ENCODE measurements at regions not wholly inside any gene's neighbourhood (a gene's known extent, or its start where the extent isn't known, plus 50 kb on each side); places are given as distances from the start of the nearest gene placed in this dataset.

GRCh38 chr1:47554901-47555300 is 117.1 kb downstream of the FOXD2 start:
- Histone ChIP-seq H3K4me3 (ENCODE audit: low read length in 2 of 2) (no peak overlapping the region), H3K9me3 (ENCODE audit: control insufficient read depth in 2 of 2, low read length in 2 of 2) (no peaks in the 10 kb centered on the region), H3K36me3 (ENCODE audit: control insufficient read depth in 2 of 2, insufficient read depth in 2 of 2, low read length in 2 of 2) (no peaks in the 10 kb centered on the region), H3K9ac (ENCODE audit: low read length in 2 of 2) (no peak overlapping the region), H3K4me1 (ENCODE audit: control insufficient read depth, insufficient read depth, low read length) (no peaks in the 10 kb centered on the region), H3K27me3 (ENCODE audit: control insufficient read depth in 1 of 2, insufficient read depth in 2 of 2, low read length in 2 of 2) (peaks cover 30 to 51% of the 10 kb centered on the region in 2 donors), H3K27ac (ENCODE audit: low read length) (no peak overlapping the region)

GRCh38 chr1:47555306-47555705 is 117.5 kb downstream of the FOXD2 start:
- Histone ChIP-seq H3K4me1 (ENCODE audit: control insufficient read depth, insufficient read depth, low read length) (no peaks in the 10 kb centered on the region), H3K4me3 (ENCODE audit: low read length in 2 of 2) (no peak overlapping the region), H3K9ac (ENCODE audit: low read length in 2 of 2) (no peak overlapping the region), H3K9me3 (ENCODE audit: control insufficient read depth in 2 of 2, low read length in 2 of 2) (no peaks in the 10 kb centered on the region), H3K27ac (ENCODE audit: low read length) (no peak overlapping the region), H3K36me3 (ENCODE audit: control insufficient read depth in 2 of 2, insufficient read depth in 2 of 2, low read length in 2 of 2) (no peaks in the 10 kb centered on the region), H3K27me3 (ENCODE audit: control insufficient read depth in 1 of 2, insufficient read depth in 2 of 2, low read length in 2 of 2) (peaks cover 34 to 51% of the 10 kb centered on the region in 2 donors)

GRCh38 chr1:47555841-47556560 is 118.2 kb downstream of the FOXD2 start:
- H3K27me3 ChIP-seq (ENCODE audit: control insufficient read depth in 1 of 2, insufficient read depth in 2 of 2, low read length in 2 of 2), result peaks cover 41 to 56% of the 10 kb centered on the region in 2 donors
- H3K9ac ChIP-seq (ENCODE audit: low read length in 2 of 2), result no peak overlapping the region
- H3K4me1 ChIP-seq (ENCODE audit: control insufficient read depth, insufficient read depth, low read length), result no peaks in the 10 kb centered on the region
- no peaks in the 10 kb centered on the region for H3K9me3 ChIP-seq (ENCODE audit: control insufficient read depth in 2 of 2, low read length in 2 of 2)
- H3K36me3 ChIP-seq (ENCODE audit: control insufficient read depth in 2 of 2, insufficient read depth in 2 of 2, low read length in 2 of 2), result no peaks in the 10 kb centered on the region
- no peak overlapping the region for H3K4me3 ChIP-seq (ENCODE audit: low read length in 2 of 2)
- no peak overlapping the region for H3K27ac ChIP-seq (ENCODE audit: low read length)

- Histone ChIP-seq H3K4me3 (ENCODE audit: low read length in 2 of 2) (no peak overlapping the region), H3K36me3 (ENCODE audit: control insufficient read depth in 2 of 2, insufficient read depth in 2 of 2, low read length in 2 of 2) (no peaks in the 10 kb centered on the region), H3K27ac (ENCODE audit: low read length) (no peak overlapping the region), H3K9ac (ENCODE audit: low read length in 2 of 2) (no peak overlapping the region), H3K27me3 (ENCODE audit: control insufficient read depth in 1 of 2, insufficient read depth in 2 of 2, low read length in 2 of 2) (peaks cover 36 to 63% of the 10 kb centered on the region in 2 donors), H3K9me3 (ENCODE audit: control insufficient read depth in 2 of 2, low read length in 2 of 2) (no peaks in the 10 kb centered on the region), H3K4me1 (ENCODE audit: control insufficient read depth, insufficient read depth, low read length) (no peaks in the 10 kb centered on the region)
Observed at GRCh38 chr1:47557066-47557465, 119.2 kb downstream of the FOXD2 start.

- Histone ChIP-seq H3K9me3 (ENCODE audit: control insufficient read depth in 2 of 2, low read length in 2 of 2) (no peaks in the 10 kb centered on the region), H3K27me3 (ENCODE audit: control insufficient read depth in 1 of 2, insufficient read depth in 2 of 2, low read length in 2 of 2) (peaks cover 39 to 57% of the 10 kb centered on the region in 2 donors), H3K27ac (ENCODE audit: low read length) (no peak overlapping the region), H3K4me3 (ENCODE audit: low read length in 2 of 2) (peak overlapping the region in 1 of 2 donors; percentile 22), H3K4me1 (ENCODE audit: control insufficient read depth, insufficient read depth, low read length) (no peaks in the 10 kb centered on the region), H3K9ac (ENCODE audit: low read length in 2 of 2) (no peak overlapping the region), H3K36me3 (ENCODE audit: control insufficient read depth in 2 of 2, insufficient read depth in 2 of 2, low read length in 2 of 2) (no peaks in the 10 kb centered on the region)
Observed at GRCh38 chr1:47558601-47559593, 121.1 kb downstream of the FOXD2 start.

- Histone ChIP-seq H3K9me3 (ENCODE audit: control insufficient read depth in 2 of 2, low read length in 2 of 2) (no peaks in the 10 kb centered on the region), H3K9ac (ENCODE audit: low read length in 2 of 2) (no peak overlapping the region), H3K27me3 (ENCODE audit: control insufficient read depth in 1 of 2, insufficient read depth in 2 of 2, low read length in 2 of 2) (peaks cover 37 to 48% of the 10 kb centered on the region in 2 donors), H3K36me3 (ENCODE audit: control insufficient read depth in 2 of 2, insufficient read depth in 2 of 2, low read length in 2 of 2) (no peaks in the 10 kb centered on the region), H3K27ac (ENCODE audit: low read length) (no peak overlapping the region), H3K4me3 (ENCODE audit: low read length in 2 of 2) (no peak overlapping the region), H3K4me1 (ENCODE audit: control insufficient read depth, insufficient read depth, low read length) (no peaks in the 10 kb centered on the region)
Observed at GRCh38 chr1:47559944-47560695, 122.3 kb downstream of the FOXD2 start.

GRCh38 chr1:47561523-47562007 is 123.7 kb downstream of the FOXD2 start:
- H3K27ac ChIP-seq (ENCODE audit: low read length), result no peak overlapping the region
- H3K27me3 ChIP-seq (ENCODE audit: control insufficient read depth in 1 of 2, insufficient read depth in 2 of 2, low read length in 2 of 2), result peaks cover 30 to 41% of the 10 kb centered on the region in 2 donors

GRCh38 chr1:47562147-47562546 is 124.3 kb downstream of the FOXD2 start:
- Histone ChIP-seq H3K9me3 (ENCODE audit: control insufficient read depth in 2 of 2, low read length in 2 of 2) (no peaks in the 10 kb centered on the region), H3K36me3 (ENCODE audit: control insufficient read depth in 2 of 2, insufficient read depth in 2 of 2, low read length in 2 of 2) (no peaks in the 10 kb centered on the region), H3K27me3 (ENCODE audit: control insufficient read depth in 1 of 2, insufficient read depth in 2 of 2, low read length in 2 of 2) (peaks cover 31 to 41% of the 10 kb centered on the region in 2 donors), H3K9ac (ENCODE audit: low read length in 2 of 2) (no peak overlapping the region), H3K4me1 (ENCODE audit: control insufficient read depth, insufficient read depth, low read length) (no peaks in the 10 kb centered on the region), H3K4me3 (ENCODE audit: low read length in 2 of 2) (no peak overlapping the region), H3K27ac (ENCODE audit: low read length) (no peak overlapping the region)

More at GRCh38 chr1:47561523-47562007, 123.7 kb downstream of the FOXD2 start:
- H3K4me3 ChIP-seq (ENCODE audit: low read length in 2 of 2), result no peak overlapping the region
- H3K4me1 ChIP-seq (ENCODE audit: control insufficient read depth, insufficient read depth, low read length), result no peaks in the 10 kb centered on the region
- H3K36me3 ChIP-seq (ENCODE audit: control insufficient read depth in 2 of 2, insufficient read depth in 2 of 2, low read length in 2 of 2), result no peaks in the 10 kb centered on the region
- H3K9me3 ChIP-seq (ENCODE audit: control insufficient read depth in 2 of 2, low read length in 2 of 2), result no peaks in the 10 kb centered on the region
- no peak overlapping the region for H3K9ac ChIP-seq (ENCODE audit: low read length in 2 of 2)

GRCh38 chr1:47562799-47563198 is 125.0 kb downstream of the FOXD2 start:
- no peak overlapping the region for H3K9ac ChIP-seq (ENCODE audit: low read length in 2 of 2)
- H3K27ac ChIP-seq (ENCODE audit: low read length), result no peak overlapping the region
- H3K9me3 ChIP-seq (ENCODE audit: control insufficient read depth in 2 of 2, low read length in 2 of 2), result no peaks in the 10 kb centered on the region
- H3K4me1 ChIP-seq (ENCODE audit: control insufficient read depth, insufficient read depth, low read length), result no peaks in the 10 kb centered on the region
- no peaks in the 10 kb centered on the region for H3K36me3 ChIP-seq (ENCODE audit: control insufficient read depth in 2 of 2, insufficient read depth in 2 of 2, low read length in 2 of 2)
- peaks cover 32 to 37% of the 10 kb centered on the region in 2 donors for H3K27me3 ChIP-seq (ENCODE audit: control insufficient read depth in 1 of 2, insufficient read depth in 2 of 2, low read length in 2 of 2)
- H3K4me3 ChIP-seq (ENCODE audit: low read length in 2 of 2), result no peak overlapping the region

- Histone ChIP-seq H3K27ac (ENCODE audit: low read length) (no peak overlapping the region), H3K27me3 (ENCODE audit: control insufficient read depth in 1 of 2, insufficient read depth in 2 of 2, low read length in 2 of 2) (peaks cover 33 to 37% of the 10 kb centered on the region in 2 donors)
Observed at GRCh38 chr1:47563201-47563600, 125.4 kb downstream of the FOXD2 start.

More at GRCh38 chr1:47563201-47563600, 125.4 kb downstream of the FOXD2 start:
- H3K4me1 ChIP-seq (ENCODE audit: control insufficient read depth, insufficient read depth, low read length), result no peaks in the 10 kb centered on the region
- no peaks in the 10 kb centered on the region for H3K9me3 ChIP-seq (ENCODE audit: control insufficient read depth in 2 of 2, low read length in 2 of 2)
- no peak overlapping the region for H3K4me3 ChIP-seq (ENCODE audit: low read length in 2 of 2)
- no peak overlapping the region for H3K9ac ChIP-seq (ENCODE audit: low read length in 2 of 2)
- no peaks in the 10 kb centered on the region for H3K36me3 ChIP-seq (ENCODE audit: control insufficient read depth in 2 of 2, insufficient read depth in 2 of 2, low read length in 2 of 2)
